Activated naive CD8-positive, alpha-beta T cell treated with anti-CD3 and anti-CD28 coated beads for 36 hours (primary cell): ENCODE measurements at regions not wholly inside any gene's neighbourhood (a gene's known extent, or its start where the extent isn't known, plus 50 kb on each side); places are given as distances from the start of the nearest gene placed in this dataset.

Experiments
- DNase-seq: peaks from one replicate; pipeline ENCODE4 v3.0.0; 2021
- H3K27ac Mint-ChIP-seq: one replicate; pipeline ENCODE4 v1.8.0; 2022; ENCODE audit warnings: mild to moderate bottlenecking, moderate library complexity, mixed read lengths
- H3K27me3 Mint-ChIP-seq: one replicate; pipeline ENCODE4 v1.8.0; 2022; ENCODE audit warnings: mild to moderate bottlenecking, mixed read lengths
- H3K36me3 Mint-ChIP-seq: one replicate; pipeline ENCODE4 v1.8.0; 2021; ENCODE audit warnings: mild to moderate bottlenecking, mixed read lengths
- H3K4me1 Mint-ChIP-seq: one replicate; pipeline ENCODE4 v1.8.0; 2021; ENCODE audit warnings: mixed read lengths
- H3K4me3 Mint-ChIP-seq: one replicate; pipeline ENCODE4 v1.8.0; 2022; ENCODE audit warnings: mild to moderate bottlenecking, moderate library complexity, mixed read lengths
- H3K9me3 Mint-ChIP-seq: one replicate; pipeline ENCODE4 v1.8.0; 2022; ENCODE audit warnings: mixed read lengths

DNA sequence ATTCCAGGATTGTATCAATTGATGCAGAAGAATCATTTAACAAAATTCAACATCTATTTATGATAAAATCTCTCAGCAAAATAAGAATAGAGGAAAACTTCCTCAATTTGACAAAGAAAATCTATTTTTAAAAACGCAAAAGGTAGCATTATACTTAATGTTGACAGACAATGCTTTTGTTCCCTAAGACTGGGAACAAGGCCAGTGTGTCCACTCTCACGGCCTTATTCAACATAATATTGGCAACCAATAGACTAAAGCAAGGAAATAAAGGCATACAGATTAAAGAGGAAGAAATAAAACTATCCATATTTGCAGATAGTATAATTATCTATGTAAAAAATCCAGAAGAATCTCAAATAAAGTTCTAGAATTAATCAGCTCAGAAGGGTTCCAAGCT is 472.4 kb upstream of the ID2 start:
- Mint-ChIP-seq H3K27ac (no peak overlapping the region), H3K4me3 (no peak overlapping the region), H3K27me3 (no peaks in the 10 kb centered on the region), H3K9me3 (peaks cover 23% of the 10 kb centered on the region), H3K36me3 (peaks cover 4% of the 10 kb centered on the region), H3K4me1 (peaks cover 2% of the 10 kb centered on the region)
- DNase-seq: no peak

DNA sequence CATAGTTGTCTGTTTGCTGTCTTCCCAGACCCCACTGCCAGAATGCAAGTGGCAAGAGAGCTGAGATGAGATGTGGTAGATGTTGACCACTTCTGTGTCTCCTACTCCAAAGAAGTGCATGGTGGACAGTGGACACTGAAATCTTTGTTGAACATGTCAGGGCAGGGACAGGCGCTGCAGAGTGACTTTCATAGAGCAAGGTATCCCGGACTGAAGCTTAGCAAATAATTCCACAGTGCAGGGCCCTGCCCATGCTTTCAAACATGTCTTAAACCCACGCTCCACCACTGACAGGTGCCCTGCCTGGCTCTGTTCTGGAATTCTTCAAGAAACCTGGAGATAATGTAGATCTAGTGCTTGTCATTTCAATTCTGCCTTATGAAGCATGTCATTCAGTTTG is 470.5 kb upstream of the ID2 start:
- H3K4me1 Mint-ChIP-seq: peaks cover 2% of the 10 kb centered on the region
- no peak overlapping the region for H3K27ac Mint-ChIP-seq
- no peak for DNase-seq
- no peak overlapping the region for H3K4me3 Mint-ChIP-seq
- peaks cover 21% of the 10 kb centered on the region for H3K9me3 Mint-ChIP-seq
- peaks cover 4% of the 10 kb centered on the region for H3K36me3 Mint-ChIP-seq
- no peaks in the 10 kb centered on the region for H3K27me3 Mint-ChIP-seq

DNA sequence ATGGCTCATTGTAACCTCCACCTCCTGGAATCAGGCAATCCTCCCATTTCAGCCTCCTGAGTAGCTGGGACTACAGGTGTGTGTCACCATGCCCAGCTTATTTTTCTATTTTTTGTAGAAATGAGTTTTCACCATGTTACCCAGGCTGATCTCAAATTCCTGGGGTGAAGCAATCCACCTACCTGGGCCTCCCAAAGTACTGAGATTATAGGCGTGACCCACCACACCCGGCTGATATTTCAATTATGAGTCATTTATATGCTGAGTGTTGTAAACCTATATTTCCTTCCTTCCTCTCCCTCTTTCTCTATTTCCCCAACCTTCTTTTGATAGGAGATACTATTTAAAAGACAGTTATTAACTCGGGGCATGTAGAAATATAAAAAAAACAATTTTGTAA is 469.6 kb upstream of the ID2 start:
- Mint-ChIP-seq H3K36me3 (peaks cover 4% of the 10 kb centered on the region), H3K27me3 (no peaks in the 10 kb centered on the region), H3K27ac (no peak overlapping the region), H3K9me3 (peaks cover 17% of the 10 kb centered on the region), H3K4me3 (no peak overlapping the region), H3K4me1 (peaks cover 2% of the 10 kb centered on the region)
- DNase-seq: no peak

DNA sequence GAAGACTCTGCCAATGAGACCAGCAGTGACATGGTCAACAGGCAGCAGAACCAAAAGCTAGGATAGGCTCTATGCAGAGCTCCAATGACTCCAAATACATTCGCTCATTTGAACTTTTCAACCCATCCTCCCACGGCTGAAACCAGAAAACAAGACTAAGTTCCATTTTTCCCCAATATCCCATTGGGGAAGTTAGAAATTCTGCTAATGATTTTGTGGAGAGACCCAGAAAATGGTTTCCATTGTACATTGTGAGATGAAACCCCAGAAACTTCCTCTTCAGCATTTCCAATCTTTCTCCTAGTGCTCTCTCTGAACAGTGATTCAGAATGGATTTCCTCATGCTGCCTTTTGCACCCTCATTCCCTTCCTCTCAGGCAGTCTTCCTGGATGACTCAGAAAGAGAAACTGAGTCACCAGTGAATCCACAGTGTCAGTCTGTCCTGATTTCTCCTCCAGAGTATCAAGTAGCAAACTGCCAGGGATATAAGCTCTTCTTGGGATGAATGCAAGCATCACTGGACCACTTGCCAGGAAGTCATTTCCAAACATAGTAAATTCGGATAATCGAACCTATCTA is 467.7 kb upstream of the ID2 start:
- Mint-ChIP-seq H3K9me3 (peaks cover 5% of the 10 kb centered on the region), H3K4me1 (peaks cover 2% of the 10 kb centered on the region), H3K36me3 (no peaks in the 10 kb centered on the region), H3K27me3 (no peaks in the 10 kb centered on the region), H3K27ac (no peak overlapping the region), H3K4me3 (no peak overlapping the region)
- no peak for DNase-seq

DNA sequence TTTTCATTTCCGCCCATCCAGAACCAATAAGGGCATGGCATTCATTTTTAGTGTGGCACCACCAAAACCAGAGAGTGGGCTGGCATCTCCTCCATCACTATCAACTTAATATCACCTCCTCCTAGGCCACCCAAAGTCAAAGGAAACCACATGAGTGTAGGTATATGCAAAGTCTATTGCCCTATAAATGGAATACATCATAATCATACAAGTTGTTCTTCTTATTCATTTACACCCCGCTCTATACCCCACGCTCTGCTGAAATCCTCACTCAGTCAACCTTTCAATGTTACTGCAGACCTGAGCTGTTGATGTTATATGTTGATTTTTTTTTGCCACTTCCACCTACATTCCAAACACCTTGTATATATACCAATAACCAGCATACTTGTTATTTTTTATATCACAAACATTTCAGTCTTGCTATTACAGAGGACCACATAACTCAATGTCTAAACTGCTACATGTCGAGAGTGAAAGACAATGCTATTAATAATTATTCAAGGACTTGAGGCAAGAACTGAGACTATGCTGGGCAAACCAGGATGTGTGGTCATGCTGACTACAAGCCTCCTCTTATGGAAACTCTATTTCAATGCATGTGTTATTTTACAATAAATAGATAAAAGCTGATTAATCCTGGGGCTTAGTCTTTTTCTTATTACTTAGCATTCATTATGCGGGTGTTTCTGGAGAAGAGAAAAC is 466.5 kb upstream of the ID2 start:
- Mint-ChIP-seq H3K27ac (no peak overlapping the region), H3K4me1 (peaks cover 2% of the 10 kb centered on the region), H3K27me3 (no peaks in the 10 kb centered on the region), H3K9me3 (no peaks in the 10 kb centered on the region), H3K4me3 (no peak overlapping the region), H3K36me3 (no peaks in the 10 kb centered on the region)
- no peak for DNase-seq

DNA sequence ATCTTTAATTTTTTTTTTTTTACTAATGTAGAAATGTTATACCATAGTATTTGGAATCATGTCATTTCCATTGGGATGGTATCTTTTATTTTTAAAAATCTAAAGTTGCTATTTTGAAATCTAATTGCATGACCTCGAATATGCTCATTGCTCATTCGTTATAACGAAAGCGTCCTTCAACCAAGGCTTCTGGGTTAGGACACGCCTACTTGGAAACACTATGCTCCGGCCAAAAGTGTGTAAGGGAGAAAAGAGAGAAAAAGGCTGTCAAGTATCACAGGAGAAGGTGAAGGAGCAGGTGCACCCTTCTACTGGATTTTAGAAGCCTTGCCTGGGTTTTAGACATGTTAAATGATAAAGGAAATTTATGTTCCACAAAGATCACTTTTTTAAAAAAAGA is 465.9 kb upstream of the ID2 start:
- Mint-ChIP-seq H3K27me3 (no peaks in the 10 kb centered on the region), H3K9me3 (no peaks in the 10 kb centered on the region), H3K4me1 (peaks cover 2% of the 10 kb centered on the region), H3K36me3 (no peaks in the 10 kb centered on the region), H3K4me3 (no peak overlapping the region), H3K27ac (no peak overlapping the region)
- no peak for DNase-seq

DNA sequence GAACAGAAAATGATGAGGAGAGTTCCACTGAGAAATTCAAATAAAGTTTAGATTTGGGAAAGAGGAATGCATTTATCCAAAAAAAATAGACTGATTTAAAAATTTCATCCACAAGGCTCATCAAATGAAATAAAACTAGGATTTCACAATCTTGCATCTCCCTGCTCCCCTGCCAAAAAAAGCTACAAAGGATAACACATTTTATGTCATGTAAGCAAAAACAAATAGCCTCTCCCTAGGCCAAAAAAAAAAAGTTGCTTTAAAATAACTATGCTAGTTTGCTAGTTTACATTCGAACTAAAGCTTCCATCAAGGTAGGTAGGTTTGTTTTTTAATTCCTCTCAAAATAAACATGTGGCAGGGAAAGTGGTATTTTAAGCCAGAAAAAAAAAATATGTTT is 465.5 kb upstream of the ID2 start:
- no peaks in the 10 kb centered on the region for H3K27me3 Mint-ChIP-seq

DNA sequence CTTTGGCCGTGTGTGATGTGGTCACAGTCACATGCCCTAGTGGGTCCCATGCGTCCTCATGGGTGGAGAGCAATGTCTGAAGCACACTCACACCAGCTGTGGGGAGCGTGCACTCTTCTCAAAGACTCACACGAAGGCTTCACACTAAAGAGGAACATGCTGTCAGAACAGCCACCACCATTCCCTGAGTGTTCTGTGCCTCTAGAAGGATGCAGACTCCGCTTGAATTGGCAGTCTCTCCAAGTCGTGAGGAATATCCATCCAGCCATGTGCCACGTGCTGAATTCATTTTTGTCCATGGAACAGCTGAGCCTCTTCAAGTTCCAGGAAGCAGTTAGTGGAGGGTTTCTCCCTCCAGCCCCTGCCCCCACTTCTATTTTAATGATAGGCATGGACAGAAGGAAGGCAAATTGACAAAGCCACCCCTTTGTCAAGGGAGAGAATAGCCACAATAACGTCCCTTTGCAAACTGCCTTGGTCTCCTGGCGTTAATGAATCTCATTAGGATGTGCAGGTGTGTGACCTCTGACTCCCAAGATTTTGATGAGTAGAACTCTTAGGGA is 464.3 kb upstream of the ID2 start:
- no peak overlapping the region for H3K27ac Mint-ChIP-seq
- peaks cover 2% of the 10 kb centered on the region for H3K4me1 Mint-ChIP-seq
- no peak for DNase-seq
- no peaks in the 10 kb centered on the region for H3K36me3 Mint-ChIP-seq
- no peaks in the 10 kb centered on the region for H3K27me3 Mint-ChIP-seq
- no peak overlapping the region for H3K4me3 Mint-ChIP-seq
- no peaks in the 10 kb centered on the region for H3K9me3 Mint-ChIP-seq

More for the DNA sequence above, 465.5 kb upstream of the ID2 start:
- Mint-ChIP-seq H3K9me3 (no peaks in the 10 kb centered on the region), H3K36me3 (no peaks in the 10 kb centered on the region), H3K27ac (no peak overlapping the region), H3K4me3 (no peak overlapping the region), H3K4me1 (peaks cover 2% of the 10 kb centered on the region)
- no peak for DNase-seq

DNA sequence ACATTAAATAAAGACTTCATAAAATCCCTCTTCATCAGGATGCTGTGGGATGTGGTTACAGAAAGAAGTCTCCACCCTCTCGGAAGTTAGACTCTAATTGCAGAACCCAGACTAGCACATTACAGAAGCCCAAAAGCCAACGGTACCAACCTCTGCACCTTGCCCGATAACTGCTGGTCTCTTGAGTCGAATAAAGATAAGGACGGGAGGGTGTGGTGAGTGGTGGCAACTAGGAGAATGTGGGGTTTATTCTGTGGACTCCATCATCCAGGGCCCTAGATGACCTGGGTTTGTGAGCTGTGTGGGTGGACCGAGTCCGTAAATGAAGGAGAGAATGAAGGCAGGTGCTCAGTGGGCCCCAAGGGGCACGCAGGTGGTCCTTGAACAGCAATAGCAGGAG is 462.8 kb upstream of the ID2 start:
- H3K36me3 Mint-ChIP-seq: no peaks in the 10 kb centered on the region
- H3K4me1 Mint-ChIP-seq: peaks cover 2% of the 10 kb centered on the region
- no peak for DNase-seq
- no peak overlapping the region for H3K4me3 Mint-ChIP-seq
- no peaks in the 10 kb centered on the region for H3K27me3 Mint-ChIP-seq
- H3K27ac Mint-ChIP-seq: no peak overlapping the region
- H3K9me3 Mint-ChIP-seq: no peaks in the 10 kb centered on the region

DNA sequence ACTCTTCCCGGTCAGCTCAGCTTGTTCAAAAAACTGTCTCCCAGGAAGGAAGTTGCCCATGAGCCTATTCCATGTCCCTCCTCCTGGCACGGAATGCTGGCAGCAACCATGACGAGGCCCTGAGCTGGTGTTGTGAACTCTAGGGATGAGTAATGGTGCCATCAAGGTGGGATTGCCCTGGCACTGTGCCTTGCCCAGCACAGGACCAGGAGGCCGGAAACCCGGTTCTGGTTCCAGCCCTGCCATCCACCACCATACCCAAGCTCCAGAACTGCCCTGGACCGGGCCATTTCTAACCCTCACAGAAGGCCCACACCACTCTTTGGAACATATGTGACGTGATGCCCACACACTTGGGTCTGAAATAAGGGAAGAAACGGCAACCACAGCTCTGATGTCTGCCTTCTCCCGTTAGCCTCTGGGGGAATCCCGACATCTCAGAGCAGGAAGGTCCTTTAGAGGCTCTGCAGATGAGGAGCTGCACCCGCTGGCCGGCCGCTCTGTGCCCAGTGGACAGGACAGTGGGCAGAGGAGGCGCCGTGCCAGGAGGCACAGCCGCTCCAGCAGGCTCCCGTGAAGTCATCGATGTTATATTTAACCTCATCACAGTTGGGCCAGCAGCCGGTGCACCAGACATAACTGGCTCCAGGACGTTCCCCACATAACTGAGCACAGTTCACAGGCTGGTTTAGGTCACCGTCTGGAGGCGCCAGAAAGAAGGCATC is 462.1 kb upstream of the ID2 start:
- no peaks in the 10 kb centered on the region for H3K27me3 Mint-ChIP-seq
- H3K36me3 Mint-ChIP-seq: no peaks in the 10 kb centered on the region
- no peak for DNase-seq
- H3K27ac Mint-ChIP-seq: no peak overlapping the region
- no peaks in the 10 kb centered on the region for H3K9me3 Mint-ChIP-seq
- H3K4me1 Mint-ChIP-seq: no peaks in the 10 kb centered on the region
- no peak overlapping the region for H3K4me3 Mint-ChIP-seq

DNA sequence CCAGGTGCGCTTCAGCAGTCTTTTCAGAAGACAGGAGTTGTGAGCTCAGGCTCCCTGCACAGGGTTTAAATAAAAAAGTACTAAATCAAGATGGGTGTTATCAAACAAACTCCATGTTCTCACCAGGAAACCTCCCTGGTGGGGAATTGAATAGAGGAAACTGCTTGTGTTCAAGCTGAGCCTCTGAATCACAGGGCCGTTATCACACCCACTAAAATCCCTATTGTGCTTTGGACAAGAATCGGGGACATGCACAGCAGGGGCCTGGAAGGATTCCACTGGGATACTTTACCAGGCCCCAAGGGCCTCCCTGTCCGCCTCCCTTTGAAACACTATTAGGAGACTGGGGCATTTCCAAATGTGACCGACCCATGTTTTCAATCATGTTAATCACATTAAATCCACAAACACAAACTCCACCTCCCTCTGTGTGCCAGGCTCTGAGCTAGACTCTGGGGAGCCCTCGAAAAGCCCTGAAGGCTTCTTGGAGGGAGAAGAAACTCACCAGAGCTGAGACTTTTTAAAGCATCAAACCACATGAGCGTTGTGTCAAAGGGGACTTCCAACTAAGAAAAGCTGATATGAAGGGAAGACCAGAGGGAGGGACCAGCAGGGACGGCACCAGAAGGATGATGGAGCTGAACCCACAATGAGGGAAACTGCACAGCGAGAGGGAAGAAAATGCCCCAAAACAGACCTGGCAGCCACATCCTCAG is 458.7 kb upstream of the ID2 start:
- Mint-ChIP-seq H3K27me3 (peaks cover 4% of the 10 kb centered on the region), H3K9me3 (no peaks in the 10 kb centered on the region), H3K27ac (no peak overlapping the region), H3K4me3 (no peak overlapping the region), H3K4me1 (no peaks in the 10 kb centered on the region), H3K36me3 (no peaks in the 10 kb centered on the region)
- DNase-seq: no peak

DNA sequence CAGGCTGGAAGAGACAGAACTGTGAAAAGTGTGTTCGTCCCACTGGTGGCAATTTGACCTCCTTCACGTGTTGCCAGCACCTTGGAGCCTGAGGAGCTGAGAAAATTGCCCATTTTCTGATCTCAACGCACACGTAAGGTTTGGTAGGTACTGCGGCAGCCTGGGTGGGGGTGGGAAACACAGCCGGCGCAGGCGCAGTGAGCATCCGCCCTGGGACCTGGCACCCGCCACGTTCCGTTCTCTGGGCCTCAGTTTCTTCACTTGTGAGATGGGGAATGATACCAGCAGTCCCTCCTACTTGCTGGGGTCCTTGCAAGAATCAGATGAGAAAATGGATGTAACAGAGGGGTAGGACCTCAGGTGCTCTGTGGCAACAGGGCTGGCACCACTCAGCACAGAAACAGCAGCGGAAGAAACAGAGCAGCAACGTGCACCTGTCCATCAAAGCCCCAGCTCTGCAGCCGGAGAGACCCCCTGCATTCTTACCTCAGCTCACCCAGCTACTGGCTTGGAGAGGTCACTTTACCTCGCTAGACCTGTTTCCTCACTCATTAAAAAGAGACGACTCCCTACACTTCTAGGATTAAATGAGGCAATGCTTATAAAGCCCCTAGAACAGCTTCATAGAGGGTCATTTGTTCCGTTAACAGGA is 458.0 kb upstream of the ID2 start:
- no peaks in the 10 kb centered on the region for H3K9me3 Mint-ChIP-seq
- no peak for DNase-seq
- H3K27ac Mint-ChIP-seq: no peak overlapping the region
- H3K4me3 Mint-ChIP-seq: no peak overlapping the region
- no peaks in the 10 kb centered on the region for H3K4me1 Mint-ChIP-seq
- H3K36me3 Mint-ChIP-seq: no peaks in the 10 kb centered on the region
- H3K27me3 Mint-ChIP-seq: peaks cover 4% of the 10 kb centered on the region

DNA sequence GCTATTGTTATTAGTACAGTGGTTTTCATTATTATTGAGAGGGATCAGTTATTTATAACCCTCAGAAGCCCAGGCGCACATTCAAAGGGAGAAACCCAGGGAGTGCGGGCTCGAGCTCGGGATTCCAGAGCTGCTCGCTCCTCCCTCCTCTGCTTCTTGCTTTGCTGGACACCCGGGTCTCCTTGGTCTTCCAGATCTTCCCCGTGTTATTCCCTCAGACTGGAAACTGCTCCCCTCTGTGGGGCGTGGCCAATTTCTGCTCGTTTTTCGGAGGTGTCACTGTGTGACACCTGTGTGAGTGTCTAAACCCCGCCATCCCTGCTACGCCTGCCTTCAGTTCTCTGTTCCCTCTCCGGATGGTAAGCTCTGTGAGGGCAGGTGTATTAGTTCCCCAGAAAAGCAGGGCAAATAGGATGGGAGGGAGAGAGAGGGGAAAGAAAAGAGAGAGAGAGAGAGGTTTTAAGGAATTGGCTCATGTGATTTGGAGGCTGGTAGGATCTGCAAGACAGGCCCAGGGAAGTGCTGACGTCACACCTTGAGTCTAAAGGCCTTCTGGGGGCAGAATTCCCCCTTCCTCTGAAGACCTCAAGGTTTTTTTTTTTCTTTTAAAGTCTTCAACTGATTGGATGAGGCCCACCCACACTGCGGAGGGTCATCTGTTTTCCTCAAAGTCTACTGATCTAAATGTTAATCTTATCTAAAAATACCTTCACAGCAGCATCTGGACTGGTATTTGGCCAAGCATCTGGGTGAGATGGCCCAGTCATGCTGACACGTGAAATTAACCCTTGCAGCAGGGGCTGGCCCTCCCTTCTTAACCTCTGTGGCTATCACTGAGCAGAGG is 457.3 kb upstream of the ID2 start:
- no peaks in the 10 kb centered on the region for H3K9me3 Mint-ChIP-seq
- no peak for DNase-seq
- H3K4me1 Mint-ChIP-seq: peaks cover 5% of the 10 kb centered on the region
- no peak overlapping the region for H3K4me3 Mint-ChIP-seq
- no peak overlapping the region for H3K27ac Mint-ChIP-seq
- H3K36me3 Mint-ChIP-seq: no peaks in the 10 kb centered on the region
- peaks cover 8% of the 10 kb centered on the region for H3K27me3 Mint-ChIP-seq

DNA sequence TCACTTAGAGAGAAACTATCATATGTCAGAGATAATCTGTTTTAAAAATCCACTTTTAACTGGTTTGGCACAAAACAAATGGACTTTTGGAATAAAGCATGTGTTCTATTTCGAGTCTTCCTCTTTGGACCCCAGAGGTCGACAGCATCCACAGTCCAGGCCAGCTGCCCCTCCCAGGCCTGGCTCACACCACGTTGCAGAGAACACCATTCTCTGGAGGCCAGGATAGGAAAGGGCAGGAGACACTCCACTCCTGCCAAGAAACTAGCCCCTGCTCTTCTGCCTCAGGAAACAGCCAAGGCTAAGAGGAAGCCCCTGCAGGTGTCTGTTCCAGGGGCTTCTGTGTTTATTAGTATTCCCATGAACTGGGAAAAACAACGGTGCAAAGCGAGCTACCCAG is 456.6 kb upstream of the ID2 start:
- no peak overlapping the region for H3K4me3 Mint-ChIP-seq
- H3K9me3 Mint-ChIP-seq: no peaks in the 10 kb centered on the region
- H3K27me3 Mint-ChIP-seq: peaks cover 9% of the 10 kb centered on the region
- no peaks in the 10 kb centered on the region for H3K36me3 Mint-ChIP-seq
- no peak overlapping the region for H3K27ac Mint-ChIP-seq
- DNase-seq: no peak
- H3K4me1 Mint-ChIP-seq: peaks cover 10% of the 10 kb centered on the region
